NCI-H2227 (cell line): ENCODE measurements at regions not wholly inside any gene's neighbourhood (a gene's known extent, or its start where the extent isn't known, plus 50 kb on each side); places are given as distances from the start of the nearest gene placed in this dataset.

Source experiments
- DNase-seq: peaks from one replicate; lab custom pipeline; 2025; ENCODE audit not compliant: unreplicated experiment; lab: John Stamatoyannopoulos, UW

GRCh38 chr9:31612336-31613030, 772.0 kb upstream of the ACO1 start:
- no peak for DNase-seq

DNA sequence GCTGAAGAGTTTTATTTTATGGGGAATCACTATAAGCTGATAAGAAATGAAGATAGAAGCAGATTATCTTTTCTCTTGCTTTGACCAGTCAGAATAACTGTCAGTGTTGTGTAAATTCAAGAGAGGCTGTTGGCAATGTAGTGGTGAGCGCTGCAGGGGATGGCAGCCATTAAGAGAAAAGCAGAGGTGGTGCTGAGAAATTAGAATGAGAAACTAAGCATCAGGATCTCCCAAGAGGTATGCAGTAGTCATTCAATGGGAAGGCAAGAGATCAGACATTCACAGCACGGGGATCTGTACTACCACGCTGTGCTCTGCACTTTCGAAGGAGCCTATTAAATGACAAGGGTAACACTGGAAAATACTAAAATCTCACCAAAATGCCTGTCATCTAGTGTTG, 768.5 kb upstream of the ACO1 start:
- DNase-seq, result no peak

DNA sequence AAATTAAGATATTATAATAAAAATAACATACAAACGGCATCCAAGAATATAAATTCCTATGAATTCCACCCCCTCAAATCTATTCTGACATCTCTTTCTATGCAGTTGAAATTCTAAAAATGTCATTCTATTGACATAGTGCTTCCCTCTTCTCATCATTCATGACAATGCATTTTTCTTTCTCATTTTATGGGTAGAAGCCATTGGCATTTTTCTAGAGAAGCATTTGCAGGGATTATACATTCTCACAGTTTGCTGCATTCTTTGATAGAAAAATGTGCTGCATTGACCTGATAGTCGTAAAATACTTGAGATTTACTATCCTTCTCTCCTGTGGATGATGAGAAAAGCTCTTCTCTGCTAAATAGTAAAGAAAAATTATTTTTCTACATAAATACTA, 760.9 kb upstream of the ACO1 start:
- no peak for DNase-seq

DNA sequence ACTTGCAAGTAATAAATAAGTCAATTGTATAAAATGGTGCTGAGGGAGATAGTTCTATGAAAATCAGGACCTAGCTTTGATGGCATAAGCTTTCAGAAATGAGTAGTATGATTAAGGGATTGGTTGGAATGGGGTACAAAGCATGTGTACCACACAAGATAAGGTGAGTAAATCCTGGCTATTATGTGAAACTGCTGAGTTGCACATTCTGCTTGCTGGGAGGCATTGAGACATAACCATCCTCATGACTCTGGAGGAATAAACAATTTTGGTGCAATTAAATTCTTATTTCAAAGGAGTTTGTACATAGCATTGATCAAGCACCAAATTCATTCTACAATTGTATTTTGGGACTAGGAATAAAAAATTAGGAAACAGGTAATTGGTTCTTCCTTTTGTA, 755.2 kb upstream of the ACO1 start:
- no peak for DNase-seq

DNA sequence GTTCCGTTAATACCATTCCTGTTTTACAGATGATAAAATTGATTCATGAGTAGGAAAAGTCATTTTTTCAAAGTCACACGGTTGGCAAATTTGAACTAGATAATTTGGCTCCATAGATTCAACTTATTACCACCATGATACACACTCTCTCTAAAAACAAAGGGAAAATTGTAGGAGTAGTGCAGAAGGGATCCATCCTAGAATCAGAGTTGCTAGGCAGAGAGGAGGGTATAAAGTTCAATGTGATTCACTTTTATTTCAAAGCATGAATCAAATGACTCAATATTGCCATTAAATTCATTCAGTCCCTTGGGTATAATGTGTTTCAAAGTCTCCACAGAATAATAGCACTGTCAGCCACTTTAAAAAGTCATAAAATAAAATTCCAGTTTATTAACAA, 747.2 kb upstream of the ACO1 start:
- no peak for DNase-seq

DNA sequence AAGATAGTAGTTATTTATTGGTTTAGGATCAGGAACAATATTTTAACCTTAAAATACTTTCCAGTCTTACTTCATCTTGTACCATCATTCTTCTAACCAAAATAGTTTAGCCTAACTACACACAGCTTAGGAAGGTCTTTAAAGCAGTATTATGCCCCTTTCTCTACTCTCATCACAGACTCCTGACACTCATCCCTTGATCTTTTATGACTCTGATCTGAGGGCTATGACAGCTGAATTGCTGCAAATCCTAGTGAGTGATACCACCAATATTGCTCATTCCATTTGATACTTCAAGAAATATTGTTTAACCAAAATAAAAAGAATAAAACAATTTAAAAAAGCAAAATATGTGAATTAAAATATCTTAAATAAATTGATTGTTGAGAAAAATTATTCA, 746.6 kb upstream of the ACO1 start:
- DNase-seq, result no peak

GRCh38 chr9:31639451-31639850, 745.0 kb upstream of the ACO1 start:
- DNase-seq, result no peak

DNA sequence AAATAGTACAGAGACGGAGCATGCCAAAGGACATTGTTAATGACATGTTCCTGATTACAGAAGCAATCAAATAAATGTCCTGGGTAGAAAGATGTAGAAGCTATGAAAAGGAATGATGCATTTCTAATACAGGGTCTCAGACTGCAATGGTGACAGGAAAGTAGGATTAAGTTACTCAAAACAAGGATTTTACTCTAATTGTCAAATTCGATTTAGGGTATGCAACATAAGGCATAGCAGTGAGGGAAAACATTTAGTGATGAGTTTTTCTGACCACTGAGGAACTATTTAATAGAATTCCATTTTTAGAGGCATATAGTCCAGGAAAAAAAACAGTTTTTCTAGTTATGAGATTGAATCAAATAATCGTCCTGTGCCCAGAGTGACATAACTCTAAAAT, 715.1 kb upstream of the ACO1 start:
- no peak for DNase-seq

- DNase-seq, result no peak
Measured at GRCh38 chr9:31671011-31671410, 713.4 kb upstream of the ACO1 start.

- DNase-seq, result no peak
Measured at GRCh38 chr9:31674264-31674663, 710.2 kb upstream of the ACO1 start.

GRCh38 chr9:31677415-31677814, 707.0 kb upstream of the ACO1 start:
- no peak for DNase-seq

- DNase-seq, result no peak
Measured at GRCh38 chr9:31677877-31678276, 706.6 kb upstream of the ACO1 start.

DNA sequence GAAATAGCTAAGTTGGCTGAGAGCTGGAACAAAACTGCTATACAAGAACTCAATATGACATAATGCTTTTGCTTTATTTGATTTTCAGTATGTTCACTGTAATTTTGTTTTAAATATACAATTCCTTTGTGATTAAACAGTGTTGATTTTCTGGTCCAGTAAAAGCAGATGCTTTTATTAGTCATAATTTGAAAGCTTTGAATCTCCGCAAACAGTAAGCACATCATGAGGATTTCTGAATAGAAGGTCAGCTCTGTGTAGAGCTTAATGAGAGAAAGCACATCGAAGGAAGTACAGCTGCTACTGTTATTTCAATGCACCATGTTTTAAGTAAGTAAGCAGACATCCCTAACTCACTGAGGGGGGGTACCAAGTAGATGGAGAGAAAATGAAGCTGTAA, 701.3 kb upstream of the ACO1 start:
- no peak for DNase-seq

DNA sequence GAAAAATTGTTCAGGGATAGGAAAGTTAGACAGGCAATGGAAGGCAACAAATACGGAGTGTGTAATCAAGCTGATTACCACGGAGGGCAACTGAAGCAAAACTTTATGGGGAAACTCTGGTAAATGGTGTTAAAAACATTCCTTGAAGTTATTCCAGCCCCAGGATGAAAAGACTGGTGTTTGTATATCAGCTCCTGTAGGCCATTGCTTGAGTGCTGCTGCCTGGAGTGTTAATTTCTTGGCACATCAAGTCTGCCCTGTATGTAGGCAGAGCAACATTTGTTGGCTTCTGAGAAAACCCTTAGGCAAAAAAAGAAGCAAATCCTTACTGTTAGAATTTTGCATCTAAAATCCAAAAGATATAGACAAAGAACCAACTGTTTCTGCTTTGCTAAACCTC, 686.5 kb upstream of the ACO1 start:
- DNase-seq, result no peak

DNA sequence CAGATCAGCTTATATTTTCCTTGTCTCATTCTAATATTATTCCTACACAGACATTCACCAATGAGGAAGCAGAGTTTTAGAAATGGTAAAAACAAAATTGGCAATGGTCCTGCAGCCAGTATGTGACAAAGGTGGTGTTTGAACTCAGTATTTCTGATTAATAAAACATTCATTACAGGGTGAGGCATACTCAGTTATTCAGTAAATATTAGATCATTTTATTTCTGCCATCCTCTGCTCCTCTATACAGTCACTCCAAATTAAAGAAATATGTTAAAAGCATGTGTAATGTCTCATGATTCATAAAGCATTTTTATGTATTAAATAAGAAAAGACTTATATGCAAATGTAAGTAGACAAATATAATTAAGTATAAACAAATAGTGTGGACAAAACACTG, 684.6 kb upstream of the ACO1 start:
- DNase-seq, result no peak

GRCh38 chr9:31700252-31701045, 684.0 kb upstream of the ACO1 start:
- DNase-seq, result peak; percentile 4

GRCh38 chr9:31702957-31703356, 681.5 kb upstream of the ACO1 start:
- DNase-seq, result no peak

- DNase-seq, result no peak
Measured at GRCh38 chr9:31715250-31715649, 669.2 kb upstream of the ACO1 start.

DNA sequence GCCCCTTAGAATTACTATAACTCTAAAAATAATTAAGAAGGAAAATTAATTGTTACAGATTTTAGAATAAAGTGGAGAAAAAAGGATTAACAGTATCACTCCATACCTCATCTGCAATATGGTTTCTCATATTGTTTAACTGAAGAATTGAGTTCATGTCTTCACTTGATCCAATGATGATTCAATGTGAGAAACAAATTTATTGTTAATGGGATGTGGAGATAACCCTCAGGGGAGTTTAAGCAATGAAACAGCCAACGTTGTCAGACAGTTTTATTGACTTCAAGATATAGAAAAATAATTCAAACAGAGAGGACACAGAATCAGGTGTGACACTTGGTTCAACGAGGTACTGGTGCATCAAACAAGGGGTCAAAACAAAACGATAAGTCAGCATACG, 665.2 kb upstream of the ACO1 start:
- no peak for DNase-seq

DNA sequence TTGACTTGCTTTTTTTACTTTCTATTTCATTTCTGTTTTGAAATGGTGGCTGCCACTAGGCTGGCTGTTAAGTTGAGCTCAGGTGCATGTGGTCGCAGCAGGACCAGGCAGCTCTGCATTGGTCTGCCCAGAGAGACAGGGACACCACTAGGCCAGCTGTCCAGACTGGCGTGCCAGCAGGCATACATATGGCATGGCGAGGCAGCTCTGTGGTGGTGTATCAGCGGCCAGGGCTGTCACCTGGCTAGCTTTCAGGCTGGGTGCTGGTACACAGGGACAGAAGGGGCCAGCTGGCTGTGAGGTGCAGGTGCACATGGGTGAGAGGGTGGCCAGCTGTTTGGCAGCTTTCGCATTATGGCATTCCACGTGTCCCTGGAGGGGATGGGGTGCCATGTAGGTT, 654.0 kb upstream of the ACO1 start:
- no peak for DNase-seq

- DNase-seq, result no peak
Measured at GRCh38 chr9:31733166-31733565, 651.3 kb upstream of the ACO1 start.

DNA sequence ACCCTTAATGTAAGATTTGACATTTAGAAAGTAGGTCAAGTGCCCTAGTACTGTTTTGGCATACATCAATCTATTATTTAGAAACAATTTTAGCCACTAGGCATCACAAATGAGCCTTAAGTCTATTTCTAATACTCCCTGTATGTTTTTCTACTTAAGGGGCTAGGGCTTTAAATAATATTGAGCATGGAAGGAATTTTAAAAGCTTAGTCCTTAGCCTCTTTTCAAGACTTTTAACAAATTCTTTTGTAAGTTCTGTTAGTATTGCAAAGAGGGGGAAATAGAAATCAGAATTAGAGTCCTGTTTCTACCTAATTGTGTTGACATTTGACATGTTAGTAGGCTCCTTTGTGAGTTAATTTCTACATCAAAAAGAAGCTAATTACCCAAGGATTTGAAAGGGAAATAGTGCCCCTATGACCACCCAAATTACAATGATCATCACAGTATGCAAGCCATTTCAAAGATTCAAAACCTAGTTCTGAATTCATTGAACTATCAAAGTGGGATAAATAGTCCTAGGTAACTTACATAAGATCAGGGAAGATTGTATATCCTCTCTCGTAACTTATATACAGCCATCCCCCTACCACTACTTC, 647.8 kb upstream of the ACO1 start:
- DNase-seq, result no peak
